Activated CD4-positive, alpha-beta T cell treated with anti-CD3 and anti-CD28 coated beads, Interleukin-2, Interleukin-6, amounts not matched to agents 100 ng/mL and 50 ng/mL, durations not matched to agents 16 hours and 8 hours (primary cell): ENCODE measurements at regions not wholly inside any gene's neighbourhood (a gene's known extent, or its start where the extent isn't known, plus 50 kb on each side); places are given as distances from the start of the nearest gene placed in this dataset.

ENCODE experiments used
- DNase-seq: peaks from one replicate; pipeline ENCODE4 v3.0.0-alpha.2; 2020

GRCh38 chr12:126819554-126819953, 1447.4 kb upstream of the TMEM132C start:
- no peak for DNase-seq

DNA sequence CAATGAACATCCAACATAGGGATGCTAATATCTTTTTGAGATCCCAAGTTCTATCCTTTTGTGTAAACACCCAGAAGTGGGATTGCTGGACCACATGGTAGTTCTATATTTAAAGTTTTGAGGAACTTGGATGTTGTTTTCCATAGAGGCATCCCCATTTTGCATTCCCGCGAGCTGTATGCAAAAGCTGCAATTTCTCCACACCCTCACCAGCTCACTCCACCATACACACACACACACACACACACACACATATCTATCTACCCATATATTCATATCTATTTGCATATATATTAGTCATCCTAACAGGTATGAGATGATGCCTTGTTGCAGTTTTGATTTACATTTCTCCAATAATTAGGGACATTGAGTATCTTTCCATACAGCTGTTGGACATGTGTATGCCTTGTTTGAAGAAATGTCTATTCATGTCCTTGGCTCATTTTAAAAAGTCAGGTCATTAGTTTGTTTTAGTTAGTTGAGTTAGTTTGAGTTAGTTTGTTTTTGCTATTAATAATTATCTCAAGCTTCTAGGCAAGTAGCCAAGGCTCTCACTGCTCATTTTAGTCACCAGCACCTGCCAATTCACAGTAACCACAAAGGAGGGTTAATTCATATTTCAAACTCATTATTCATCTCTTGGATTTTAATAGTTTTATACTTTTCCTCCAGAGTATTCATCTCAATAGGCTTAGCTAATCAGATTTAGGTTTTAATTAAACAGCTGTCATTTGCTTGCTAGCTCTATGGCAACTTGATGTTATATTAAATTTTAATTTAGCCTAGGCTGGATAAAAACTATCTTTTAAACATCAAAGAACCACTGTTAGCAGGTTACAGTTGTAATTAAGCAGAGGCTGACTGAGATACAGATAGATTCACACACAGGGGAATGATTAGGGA, 1435.9 kb upstream of the TMEM132C start:
- DNase-seq, result no peak

DNA sequence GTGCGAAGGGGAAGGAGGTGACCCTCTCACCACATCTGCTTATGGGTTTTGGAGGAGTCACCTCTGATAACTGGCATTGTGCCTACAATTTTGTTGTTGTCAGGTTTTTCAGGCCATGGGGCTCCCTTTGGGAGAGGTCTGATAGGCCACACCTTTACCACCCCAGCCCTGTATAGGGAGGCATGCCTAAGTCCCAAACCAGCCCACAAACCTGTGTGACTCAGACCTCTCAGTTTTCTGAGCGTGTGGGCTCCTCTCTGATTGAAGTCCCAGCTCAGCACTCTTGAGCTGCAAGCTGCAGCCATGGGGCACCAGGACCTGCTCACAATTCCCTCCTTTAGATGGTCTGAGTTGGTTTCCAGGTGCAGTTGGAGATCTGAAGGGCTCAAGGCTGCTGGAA, 1429.3 kb upstream of the TMEM132C start:
- no peak for DNase-seq

- no peak for DNase-seq
Measured at GRCh38 chr12:126843915-126844669, 1422.9 kb upstream of the TMEM132C start.

DNA sequence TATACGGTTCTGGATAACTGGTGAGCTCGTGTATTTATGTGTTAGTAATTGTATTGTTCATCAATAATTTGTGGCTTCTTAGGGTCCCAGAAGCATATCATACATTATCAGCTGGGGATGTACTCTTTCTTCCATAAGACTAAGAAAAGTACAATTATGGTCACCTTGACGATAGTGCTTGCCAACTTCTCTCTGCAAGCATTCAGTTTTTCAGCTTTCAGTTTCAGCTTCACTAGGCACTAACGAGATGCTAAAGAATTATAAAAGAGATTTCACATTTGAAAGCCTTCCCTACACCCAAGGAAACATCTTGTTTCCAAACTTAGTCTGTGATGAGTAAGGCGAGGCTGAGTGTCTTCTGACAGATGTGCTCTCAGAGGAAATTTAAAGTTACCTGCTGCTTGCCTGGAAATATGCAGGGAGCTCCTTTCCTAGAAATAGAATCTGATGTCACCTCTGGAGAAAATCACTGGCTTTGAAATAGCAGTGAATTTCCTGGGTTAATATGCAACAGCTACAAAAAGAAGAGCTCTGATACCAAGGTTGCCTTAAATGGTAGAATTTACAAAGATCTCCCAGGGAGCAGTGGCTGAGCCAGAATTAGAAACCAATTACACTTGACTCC, 1419.9 kb upstream of the TMEM132C start:
- no peak for DNase-seq

- no peak for DNase-seq
Measured at GRCh38 chr12:126855768-126856167, 1411.2 kb upstream of the TMEM132C start.

GRCh38 chr12:126856958-126857357, 1410.0 kb upstream of the TMEM132C start:
- DNase-seq, result no peak

- no peak for DNase-seq
Measured at GRCh38 chr12:126858560-126858959, 1408.4 kb upstream of the TMEM132C start.

DNA sequence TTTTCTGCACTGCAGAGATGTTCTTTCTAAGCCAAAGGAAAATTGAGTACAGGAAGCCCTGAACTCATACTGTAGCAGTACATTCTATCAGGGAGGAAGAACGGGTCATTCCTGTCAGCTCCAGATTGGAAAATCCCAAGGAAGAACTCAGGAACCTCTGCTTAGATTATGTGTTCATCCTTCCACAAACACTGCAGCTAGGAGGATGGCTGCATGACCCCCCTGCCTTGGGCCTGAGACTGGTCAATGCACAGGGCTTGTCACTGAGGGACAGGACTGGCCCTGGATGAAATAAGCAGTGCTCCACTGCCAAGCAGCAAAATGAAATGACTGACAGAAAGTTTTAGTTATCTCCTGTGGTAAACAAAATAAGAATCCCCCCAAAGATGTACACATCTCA, 1406.8 kb upstream of the TMEM132C start:
- no peak for DNase-seq

- DNase-seq, result no peak
Measured at GRCh38 chr12:126862500-126862899, 1404.5 kb upstream of the TMEM132C start.

DNA sequence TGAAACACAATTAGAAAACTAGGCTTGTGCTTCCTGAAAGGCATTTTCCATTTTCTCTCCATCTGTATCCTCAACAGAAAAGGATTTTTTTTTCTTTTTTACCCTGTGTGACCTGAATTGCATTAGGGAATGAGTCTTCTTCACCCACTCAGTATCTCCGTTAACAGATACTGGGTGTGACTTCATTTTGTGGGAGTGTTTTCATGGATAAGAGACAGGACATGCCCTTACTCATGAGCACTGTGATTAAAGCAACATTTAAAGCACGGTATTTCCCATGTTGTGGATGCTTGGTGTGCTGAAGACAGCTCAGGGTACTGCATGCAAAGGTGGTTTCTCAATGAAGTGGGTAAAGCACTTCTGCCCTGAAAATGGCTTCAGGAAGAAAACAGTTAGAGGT, 1397.3 kb upstream of the TMEM132C start:
- DNase-seq, result no peak

- no peak for DNase-seq
Measured at GRCh38 chr12:126873701-126874100, 1393.3 kb upstream of the TMEM132C start.

DNA sequence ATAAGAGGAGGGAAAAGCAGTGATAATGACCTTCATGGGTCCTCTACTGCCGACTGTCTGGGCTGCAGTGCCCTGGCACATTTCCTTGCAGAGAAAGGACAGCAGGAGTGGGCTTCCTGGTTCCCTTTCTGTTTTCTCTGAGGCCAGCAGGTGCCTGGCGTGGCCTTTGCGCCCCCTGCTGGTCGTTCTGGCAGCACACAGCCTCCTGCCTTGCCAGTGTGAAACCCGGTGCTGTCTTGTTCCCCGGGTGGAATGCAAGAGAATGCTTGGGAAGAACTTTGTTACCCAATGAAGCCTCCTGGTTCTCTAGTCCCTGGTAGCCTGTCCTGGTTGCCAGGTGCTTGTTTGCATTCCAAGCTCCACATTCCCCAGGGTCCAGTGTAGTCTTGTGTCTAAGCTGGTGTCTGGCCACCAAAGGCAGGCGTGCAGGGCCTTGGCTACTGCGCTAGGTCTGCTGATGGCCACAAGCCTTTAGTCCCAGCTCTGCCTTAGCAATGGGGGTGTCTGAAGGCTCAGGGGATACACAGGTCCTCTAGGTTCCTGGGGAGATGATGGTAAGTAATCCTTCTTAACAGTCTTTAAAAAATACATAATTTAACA, 1392.4 kb upstream of the TMEM132C start:
- peak; percentile 73 for DNase-seq

- no peak for DNase-seq
Measured at GRCh38 chr12:126879842-126880241, 1387.1 kb upstream of the TMEM132C start.

DNA sequence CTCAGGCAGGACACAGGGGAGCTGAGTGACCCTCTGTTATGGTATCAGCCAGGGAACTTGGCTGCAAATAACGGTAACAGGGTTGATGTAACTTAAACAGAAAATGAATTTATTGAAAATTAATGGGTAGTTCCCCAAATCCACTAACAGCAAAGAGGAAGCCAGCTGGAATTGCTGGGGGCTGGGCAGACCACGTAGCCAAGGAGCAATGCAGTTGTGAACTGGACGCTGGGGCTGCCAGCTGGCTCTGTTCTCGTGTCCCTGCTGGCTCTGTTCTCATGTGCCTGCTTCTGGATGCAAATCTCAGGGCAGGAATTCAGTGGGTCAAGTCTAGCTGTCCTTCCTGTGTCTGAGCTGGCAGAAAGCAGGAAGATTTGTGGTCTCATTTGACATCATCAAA, 1383.3 kb upstream of the TMEM132C start:
- DNase-seq, result no peak

DNA sequence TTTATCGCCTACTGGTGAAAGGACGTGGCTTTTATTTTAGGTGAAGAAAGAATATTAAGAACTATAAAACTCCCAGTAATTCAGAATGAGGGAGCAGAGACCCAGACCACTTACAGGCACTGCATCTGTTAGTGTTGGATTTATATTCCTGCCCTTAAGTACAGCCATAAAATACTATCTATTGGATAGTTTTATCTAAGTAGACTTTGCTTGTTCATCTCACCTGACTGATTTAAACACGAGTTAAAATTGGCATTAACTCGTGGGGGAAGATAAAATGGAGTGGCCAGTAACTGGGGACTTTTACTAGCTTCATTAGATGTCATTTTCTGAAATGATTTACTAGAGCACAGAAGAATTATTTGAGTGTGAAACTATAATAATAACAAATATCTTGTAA, 1377.5 kb upstream of the TMEM132C start:
- DNase-seq, result no peak

DNA sequence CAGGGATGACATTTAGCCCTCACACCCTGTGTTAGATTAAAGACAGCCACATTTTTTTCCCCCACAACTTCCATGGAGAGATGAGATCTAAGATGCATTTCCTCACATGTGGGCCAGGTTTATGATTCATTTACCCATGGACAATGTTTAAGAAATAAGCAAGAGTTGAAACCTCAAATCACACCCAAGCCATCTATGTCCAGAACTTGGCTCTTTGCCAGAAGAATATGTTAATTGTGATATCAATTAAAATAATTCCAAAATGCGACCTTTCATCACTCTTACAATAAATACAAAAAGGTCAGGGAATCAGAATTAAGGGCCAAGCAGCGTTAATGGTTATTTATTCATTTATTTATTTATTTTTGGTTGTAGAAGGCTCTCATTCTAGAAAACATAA, 1376.9 kb upstream of the TMEM132C start:
- no peak for DNase-seq

- DNase-seq, result no peak
Measured at GRCh38 chr12:126891789-126892188, 1375.2 kb upstream of the TMEM132C start.

- DNase-seq, result no peak
Measured at GRCh38 chr12:126895951-126896913, 1370.7 kb upstream of the TMEM132C start.

DNA sequence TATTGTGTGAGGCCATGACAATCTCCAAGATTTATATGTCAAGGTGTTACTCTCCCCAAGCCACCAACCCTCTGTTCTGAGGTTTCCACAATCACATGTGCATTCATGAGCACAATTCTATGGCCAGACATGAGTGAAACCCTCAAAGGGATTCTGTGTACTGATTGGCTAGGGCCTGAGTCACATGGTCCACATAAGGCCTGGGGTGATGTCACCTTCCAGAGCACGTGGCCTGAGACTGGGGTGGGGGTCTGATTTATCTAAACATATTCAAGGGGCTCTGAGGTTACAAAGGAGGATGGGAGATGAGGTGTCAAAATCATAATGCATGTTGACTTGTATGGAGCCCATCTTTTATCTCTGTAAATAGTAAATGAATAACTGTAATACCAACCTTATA, 1369.9 kb upstream of the TMEM132C start:
- no peak for DNase-seq

GRCh38 chr12:126897778-126898177, 1369.2 kb upstream of the TMEM132C start:
- DNase-seq, result no peak

- DNase-seq, result no peak
Measured at GRCh38 chr12:126898562-126898961, 1368.4 kb upstream of the TMEM132C start.
